ENCODE measurements at regions not wholly inside any gene's neighbourhood (a gene's known extent, or its start where the extent isn't known, plus 50 kb on each side); places are given as distances from the start of the nearest gene placed in this dataset.

- DNase-seq (ENCODE audit: low read depth): no peak
These were observed 54.4 kb upstream of the C1orf174 start for GRCh38 chr1:3954170-3955169.

GRCh38 chr1:3955196-3955772 lies 55.2 kb upstream of the C1orf174 start:
- DNase-seq (ENCODE audit: low read depth): no peak
- TF ChIP-seq CTCF (conservative IDR thresholded peaks at IDR 0.05; ENCODE audit: control insufficient read depth, insufficient read depth, low read depth, low read length): no peak
- no peak overlapping the region for H3K4me3 ChIP-seq (ENCODE audit: control insufficient read depth, low read depth, low read length)

More at GRCh38 chr1:3954170-3955169, 54.4 kb upstream of the C1orf174 start:
- H3K4me3 ChIP-seq (ENCODE audit: control insufficient read depth, low read depth, low read length): no peak overlapping the region
- TF ChIP-seq CTCF (conservative IDR thresholded peaks at IDR 0.05; ENCODE audit: control insufficient read depth, insufficient read depth, low read depth, low read length): no peak

- no peak for TF ChIP-seq CTCF (conservative IDR thresholded peaks at IDR 0.05; ENCODE audit: control insufficient read depth, insufficient read depth, low read depth, low read length)
- H3K4me3 ChIP-seq (ENCODE audit: control insufficient read depth, low read depth, low read length): no peak overlapping the region
- no peak for DNase-seq (ENCODE audit: low read depth)
These were observed 56.6 kb upstream of the C1orf174 start for GRCh38 chr1:3956527-3957170.

- no peak for TF ChIP-seq CTCF (conservative IDR thresholded peaks at IDR 0.05; ENCODE audit: control insufficient read depth, insufficient read depth, low read depth, low read length)
- no peak overlapping the region for H3K4me3 ChIP-seq (ENCODE audit: control insufficient read depth, low read depth, low read length)
- no peak for DNase-seq (ENCODE audit: low read depth)
These were observed 59.3 kb upstream of the C1orf174 start for GRCh38 chr1:3959361-3959760.

GRCh38 chr1:3963554-3963953 lies 63.5 kb upstream of the C1orf174 start:
- no peak for TF ChIP-seq CTCF (conservative IDR thresholded peaks at IDR 0.05; ENCODE audit: control insufficient read depth, insufficient read depth, low read depth, low read length)
- no peak overlapping the region for H3K4me3 ChIP-seq (ENCODE audit: control insufficient read depth, low read depth, low read length)

GRCh38 chr1:3965693-3966092 lies 65.6 kb upstream of the C1orf174 start:
- TF ChIP-seq CTCF (conservative IDR thresholded peaks at IDR 0.05; ENCODE audit: control insufficient read depth, insufficient read depth, low read depth, low read length): no peak
- no peak overlapping the region for H3K4me3 ChIP-seq (ENCODE audit: control insufficient read depth, low read depth, low read length)
- DNase-seq (ENCODE audit: low read depth): no peak

More at GRCh38 chr1:3963554-3963953, 63.5 kb upstream of the C1orf174 start:
- no peak for DNase-seq (ENCODE audit: low read depth)
